Adrenal gland (tissue), 9 donors: ENCODE measurements at regions not wholly inside any gene's neighbourhood (a gene's known extent, or its start where the extent isn't known, plus 50 kb on each side); places are given as distances from the start of the nearest gene placed in this dataset.

ENCODE experiments used
- DNase-seq, 7 donors: peaks; one replicate each; pipeline ENCODE4 v3.0.0-alpha.2; 2019 to 2020
- H3K27ac ChIP-seq, 5 donors: fragments of 200-600 bp; sonication (generic) in 4 of 5; 1 replicate in 3 of 5; 2 replicates in 2 of 5; pipeline versions ENCODE4 v1.5.1 to v1.8.0; 2016 to 2020; ENCODE audit warnings: mild to moderate bottlenecking in 1 of 5
- H3K27me3 ChIP-seq: fragments of 200-600 bp; 2 replicates; pipeline ENCODE4 v1.8.0; 2021
- H3K36me3 ChIP-seq, 2 donors: fragments of 200-600 bp; replicated peaks in 1 of 2; 1 replicate in 1 of 2; 2 replicates in 1 of 2; pipeline versions ENCODE4 v1.5.1 to v1.8.0; 2018 to 2022
- H3K4me1 ChIP-seq, 2 donors: fragments of 200-600 bp; replicated peaks in 1 of 2; 1 replicate in 1 of 2; 2 replicates in 1 of 2; pipeline versions ENCODE4 v1.5.1 to v1.8.0; 2018 to 2021
- H3K4me3 ChIP-seq, 4 donors: fragments of 200-600 bp; sonication (generic) in 3 of 4; one replicate each; pipeline ENCODE4 v1.5.1; 2016 to 2018
- H3K9me3 ChIP-seq, 3 donors: fragments of 200-600 bp; sonication (generic) in 1 of 3; replicated peaks in 1 of 3; 1 replicate in 2 of 3; 2 replicates in 1 of 3; pipeline versions ENCODE4 v1.5.1 to v1.8.0; 2016 to 2021
- CTCF ChIP-seq, 6 experiments: fragments of 450-650 bp in 4 of 6; fragments of 200-600 bp in 2 of 6; sonication (generic) in 1 of 6; IDR thresholded peaks; 1 replicate in 5 of 6; 2 replicates in 1 of 6; pipeline versions ENCODE4 v1.5.1 to v1.8.0; 2016 to 2021; ENCODE audit warnings: antibody characterized with exemption in 6 of 6, mild to moderate bottlenecking in 2 of 6, moderate library complexity in 1 of 6
- POLR2A ChIP-seq, 2 donors: fragments of 450-650 bp; IDR thresholded peaks; one replicate each; pipeline ENCODE4 v1.6.1; 2017; ENCODE audit warnings: antibody characterized with exemption in 2 of 2, mild to moderate bottlenecking in 2 of 2, moderate library complexity in 1 of 2
- WGBS, 4 donors: extraction: QIAGEN DNeasy Blood & Tissue Kit in 2 of 4; methylation state at CpG; one replicate each; pipeline versions ENCODE4 v1.1.5 to v1.1.7; 2013 to 2017; 5-methylcytosine and 5-hydroxymethylcytosine counted together
- intact Hi-C, 2 donors: fragments of 100-400 bp; cut with DNase I; formaldehyde crosslinking; loops; one replicate each; pipeline versions ENCODE4 v1.14.1 to v1.15.0; 2022 to 2023
- donor health status: healthy with polysubstance abuse.
- donor health status: Bipolar disorder and iron deficiency.
- donor health status: DM: yes; HTN: yes; CAD: no.
- donor health status: DM: no; HTN: no; CAD: no.
- donor health status: DM: no; HTN: no; CAD: no.

GRCh38 chr2:40556739-40557138 lies 104.8 kb upstream of the SLC8A1 start:
- TF ChIP-seq POLR2A (IDR thresholded peaks at IDR 0.05) = no peak
- intact Hi-C loops = loop anchor here (5.0 to 10.0 kb wide), 2 partner anchors 342 to 644 kb away; no protein-coding TSS in a partner anchor
- DNase-seq = no peak
- Histone ChIP-seq H3K36me3 (no peaks in the 10 kb centered on the region), H3K4me3 (no peak overlapping the region), H3K4me1 (no peaks in the 10 kb centered on the region), H3K9me3 (no peaks in the 10 kb centered on the region), H3K27ac (no peak overlapping the region), H3K27me3 (no peaks in the 10 kb centered on the region)
- 81 to 93% (median 88%) methylated on average over 6 of the region's 6 CpGs for WGBS, 4 donors

- intact Hi-C loops = loop anchor here (5.0 to 10.0 kb wide), 2 partner anchors 344 to 646 kb away; no protein-coding TSS in a partner anchor
- 73 to 82% (median 76%) methylated on average over 6 of the region's 6 CpGs for WGBS, 4 donors
Measured at GRCh38 chr2:40558761-40559160, 106.9 kb upstream of the SLC8A1 start.

GRCh38 chr2:40559175-40559574 lies 107.3 kb upstream of the SLC8A1 start:
- Histone ChIP-seq H3K27ac (no peak overlapping the region), H3K4me1 (no peaks in the 10 kb centered on the region), H3K27me3 (no peaks in the 10 kb centered on the region), H3K4me3 (no peak overlapping the region), H3K36me3 (no peaks in the 10 kb centered on the region), H3K9me3 (no peaks in the 10 kb centered on the region)
- intact Hi-C loops = loop anchor here (5.0 to 10.0 kb wide), 2 partner anchors 344 to 647 kb away; no protein-coding TSS in a partner anchor
- no peak for DNase-seq
- no peak for TF ChIP-seq CTCF (IDR thresholded peaks at IDR 0.05)
- TF ChIP-seq POLR2A (IDR thresholded peaks at IDR 0.05) = no peak
- WGBS, 4 donors = 86 to 96% (median 95%) methylated on average over 2 of the region's 2 CpGs

More at GRCh38 chr2:40558761-40559160, 106.9 kb upstream of the SLC8A1 start:
- no peak for DNase-seq
- no peaks in the 10 kb centered on the region for H3K9me3 ChIP-seq
- H3K4me3 ChIP-seq = no peak overlapping the region
- H3K36me3 ChIP-seq = no peaks in the 10 kb centered on the region
- TF ChIP-seq POLR2A (IDR thresholded peaks at IDR 0.05) (no peak), CTCF (IDR thresholded peaks at IDR 0.05) (no peak)
- H3K27me3 ChIP-seq = no peaks in the 10 kb centered on the region
- no peaks in the 10 kb centered on the region for H3K4me1 ChIP-seq
- no peak overlapping the region for H3K27ac ChIP-seq

- Histone ChIP-seq H3K4me1 (no peaks in the 10 kb centered on the region), H3K4me3 (no peak overlapping the region), H3K36me3 (no peaks in the 10 kb centered on the region), H3K27me3 (no peaks in the 10 kb centered on the region), H3K27ac (no peak overlapping the region), H3K9me3 (no peaks in the 10 kb centered on the region)
- intact Hi-C loops = no loop called here
- TF ChIP-seq POLR2A (IDR thresholded peaks at IDR 0.05) (no peak), CTCF (IDR thresholded peaks at IDR 0.05) (no peak)
- no peak for DNase-seq
- WGBS, 4 donors = 38 to 45% (median 43%) methylated on average over 2 of the region's 2 CpGs
Measured at GRCh38 chr2:40564184-40564583, 112.3 kb upstream of the SLC8A1 start.

GRCh38 chr2:40579247-40579646 lies 127.4 kb upstream of the SLC8A1 start:
- Histone ChIP-seq H3K27ac (no peak overlapping the region), H3K9me3 (no peaks in the 10 kb centered on the region), H3K36me3 (no peaks in the 10 kb centered on the region), H3K27me3 (no peaks in the 10 kb centered on the region), H3K4me1 (no peaks in the 10 kb centered on the region), H3K4me3 (no peak overlapping the region)
- DNase-seq = no peak
- WGBS, 4 donors = 48 to 65% (median 55%) methylated on average over 1 of the region's 1 CpG
- intact Hi-C loops = no loop called here
- no peak for TF ChIP-seq CTCF (IDR thresholded peaks at IDR 0.05)
- TF ChIP-seq POLR2A (IDR thresholded peaks at IDR 0.05) = no peak
